ENCODE measurements at regions not wholly inside any gene's neighbourhood (a gene's known extent, or its start where the extent isn't known, plus 50 kb on each side); places are given as distances from the start of the nearest gene placed in this dataset.

GRCh38 chr14:51422704-51423103, 182.7 kb downstream of the TMX1 start:
- Histone ChIP-seq H3K36me3 (ENCODE audit: insufficient read depth, low read length) (no peaks in the 10 kb centered on the region), H3K4me3 (ENCODE audit: low read length) (no peak overlapping the region), H3K4me1 (ENCODE audit: insufficient read depth, low read length) (peaks cover 19% of the 10 kb centered on the region), H3K27me3 (ENCODE audit: insufficient read depth, low read length, poor library complexity, severe bottlenecking) (no peaks in the 10 kb centered on the region), H3K27ac (ENCODE audit: low read depth, low read length) (no peak overlapping the region), H3K9me3 (ENCODE audit: low read length) (peaks cover 29% of the 10 kb centered on the region)
- peaks cover under 1 to 10% of the 10 kb centered on the region in 2 donors for H3K27me3 Mint-ChIP-seq
- H3K27ac Mint-ChIP-seq = no peak overlapping the region
- H3K36me3 Mint-ChIP-seq = peaks cover 0 to 18% (median 1%) of the 10 kb centered on the region in 3 donors
- DNase-seq = no peak
- H3K4me1 Mint-ChIP-seq = peaks cover 13 to 20% (median 16%) of the 10 kb centered on the region in 3 donors
- ChIA-PET POLR2A (no interaction called here), CTCF (no interaction called here)
- no peak overlapping the region for H3K4me3 Mint-ChIP-seq
- H3K9me3 Mint-ChIP-seq = peaks cover 13 to 46% (median 41%) of the 10 kb centered on the region in 5 donors

- no peak overlapping the region for H3K4me3 ChIP-seq (ENCODE audit: low read length)
- CTCF ChIA-PET = no interaction called here
- H3K4me3 Mint-ChIP-seq = no peak overlapping the region
- peaks cover 13 to 19% (median 16%) of the 10 kb centered on the region in 3 donors for H3K4me1 Mint-ChIP-seq
- H3K27ac Mint-ChIP-seq = no peak overlapping the region
- POLR2A ChIA-PET = no interaction called here
- peaks cover 13 to 40% (median 35%) of the 10 kb centered on the region in 5 donors for H3K9me3 Mint-ChIP-seq
- peaks cover 0 to 18% (median 1%) of the 10 kb centered on the region in 3 donors for H3K36me3 Mint-ChIP-seq
- no peak overlapping the region for H3K27ac ChIP-seq (ENCODE audit: low read depth, low read length)
- no peaks in the 10 kb centered on the region for H3K36me3 ChIP-seq (ENCODE audit: insufficient read depth, low read length)
- H3K27me3 Mint-ChIP-seq = peaks cover 4 to 21% of the 10 kb centered on the region in 2 donors
- H3K4me1 ChIP-seq (ENCODE audit: insufficient read depth, low read length) = peaks cover 17% of the 10 kb centered on the region
- H3K9me3 ChIP-seq (ENCODE audit: low read length) = peaks cover 22% of the 10 kb centered on the region
- no peak for DNase-seq
- H3K27me3 ChIP-seq (ENCODE audit: insufficient read depth, low read length, poor library complexity, severe bottlenecking) = no peaks in the 10 kb centered on the region
Observed at GRCh38 chr14:51424041-51424440, 184.0 kb downstream of the TMX1 start.

GRCh38 chr14:51424561-51425251, 184.7 kb downstream of the TMX1 start:
- peaks cover 0 to 18% (median 1%) of the 10 kb centered on the region in 3 donors for H3K36me3 Mint-ChIP-seq
- H3K27me3 Mint-ChIP-seq = peaks cover 4 to 27% of the 10 kb centered on the region in 2 donors
- ChIA-PET POLR2A (no interaction called here), CTCF (no interaction called here)
- peaks cover 13 to 34% (median 28%) of the 10 kb centered on the region in 5 donors for H3K9me3 Mint-ChIP-seq
- peaks cover 8 to 12% (median 11%) of the 10 kb centered on the region in 3 donors for H3K4me1 Mint-ChIP-seq
- H3K4me1 ChIP-seq (ENCODE audit: insufficient read depth, low read length) = peaks cover 11% of the 10 kb centered on the region
- H3K27me3 ChIP-seq (ENCODE audit: insufficient read depth, low read length, poor library complexity, severe bottlenecking) = no peaks in the 10 kb centered on the region
- no peak overlapping the region for H3K27ac ChIP-seq (ENCODE audit: low read depth, low read length)
- H3K27ac Mint-ChIP-seq = no peak overlapping the region
- H3K9me3 ChIP-seq (ENCODE audit: low read length) = peaks cover 16% of the 10 kb centered on the region
- H3K4me3 ChIP-seq (ENCODE audit: low read length) = no peak overlapping the region
- H3K36me3 ChIP-seq (ENCODE audit: insufficient read depth, low read length) = no peaks in the 10 kb centered on the region
- no peak for DNase-seq
- no peak overlapping the region for H3K4me3 Mint-ChIP-seq

- H3K27ac Mint-ChIP-seq = no peak overlapping the region
- POLR2A ChIA-PET = no interaction called here
- Histone ChIP-seq H3K4me3 (ENCODE audit: low read length) (no peak overlapping the region), H3K9me3 (ENCODE audit: low read length) (no peaks in the 10 kb centered on the region), H3K4me1 (ENCODE audit: insufficient read depth, low read length) (no peaks in the 10 kb centered on the region), H3K27ac (ENCODE audit: low read depth, low read length) (no peak overlapping the region), H3K36me3 (ENCODE audit: insufficient read depth, low read length) (no peaks in the 10 kb centered on the region), H3K27me3 (ENCODE audit: insufficient read depth, low read length, poor library complexity, severe bottlenecking) (no peaks in the 10 kb centered on the region)
- H3K4me3 Mint-ChIP-seq = no peak overlapping the region
- CTCF ChIA-PET = no interaction called here
- H3K9me3 Mint-ChIP-seq = peaks cover 0 to 2% (median 0%) of the 10 kb centered on the region in 5 donors
- no peaks in the 10 kb centered on the region for H3K4me1 Mint-ChIP-seq
- H3K36me3 Mint-ChIP-seq = no peaks in the 10 kb centered on the region
- peaks cover 14 to 64% of the 10 kb centered on the region in 2 donors for H3K27me3 Mint-ChIP-seq
- no peak for DNase-seq
Observed at GRCh38 chr14:51428981-51429380, 188.9 kb downstream of the TMX1 start.

GRCh38 chr14:51430079-51430478, 190.0 kb downstream of the TMX1 start:
- H3K9me3 Mint-ChIP-seq = peaks cover 0 to 2% (median 0%) of the 10 kb centered on the region in 5 donors
- DNase-seq = no peak
- H3K4me1 Mint-ChIP-seq = no peaks in the 10 kb centered on the region
- Histone ChIP-seq H3K36me3 (ENCODE audit: insufficient read depth, low read length) (no peaks in the 10 kb centered on the region), H3K27ac (ENCODE audit: low read depth, low read length) (no peak overlapping the region), H3K4me3 (ENCODE audit: low read length) (no peak overlapping the region), H3K4me1 (ENCODE audit: insufficient read depth, low read length) (no peaks in the 10 kb centered on the region), H3K27me3 (ENCODE audit: insufficient read depth, low read length, poor library complexity, severe bottlenecking) (no peaks in the 10 kb centered on the region), H3K9me3 (ENCODE audit: low read length) (no peaks in the 10 kb centered on the region)
- H3K36me3 Mint-ChIP-seq = no peaks in the 10 kb centered on the region
- no peak overlapping the region for H3K4me3 Mint-ChIP-seq
- H3K27ac Mint-ChIP-seq = no peak overlapping the region
- peaks cover 14 to 67% of the 10 kb centered on the region in 2 donors for H3K27me3 Mint-ChIP-seq
- CTCF ChIA-PET = no interaction called here
- POLR2A ChIA-PET = no interaction called here

GRCh38 chr14:51430633-51431032, 190.6 kb downstream of the TMX1 start:
- H3K4me3 Mint-ChIP-seq = no peak overlapping the region
- H3K9me3 ChIP-seq (ENCODE audit: low read length) = no peaks in the 10 kb centered on the region
- H3K4me3 ChIP-seq (ENCODE audit: low read length) = no peak overlapping the region
- no peaks in the 10 kb centered on the region for H3K36me3 Mint-ChIP-seq
- no peak overlapping the region for H3K27ac Mint-ChIP-seq
- H3K36me3 ChIP-seq (ENCODE audit: insufficient read depth, low read length) = no peaks in the 10 kb centered on the region
- no peak overlapping the region for H3K27ac ChIP-seq (ENCODE audit: low read depth, low read length)
- H3K4me1 Mint-ChIP-seq = no peaks in the 10 kb centered on the region
- DNase-seq = no peak
- H3K27me3 Mint-ChIP-seq = peaks cover 14 to 67% of the 10 kb centered on the region in 2 donors
- ChIA-PET CTCF (no interaction called here), POLR2A (no interaction called here)
- peaks cover 0 to 2% (median 0%) of the 10 kb centered on the region in 5 donors for H3K9me3 Mint-ChIP-seq
- no peaks in the 10 kb centered on the region for H3K4me1 ChIP-seq (ENCODE audit: insufficient read depth, low read length)
- no peaks in the 10 kb centered on the region for H3K27me3 ChIP-seq (ENCODE audit: insufficient read depth, low read length, poor library complexity, severe bottlenecking)

GRCh38 chr14:51431033-51431709, 191.1 kb downstream of the TMX1 start:
- peaks cover 14 to 71% of the 10 kb centered on the region in 2 donors for H3K27me3 Mint-ChIP-seq
- no peak overlapping the region for H3K27ac ChIP-seq (ENCODE audit: low read depth, low read length)
- H3K4me3 Mint-ChIP-seq = no peak overlapping the region
- CTCF ChIA-PET = no interaction called here
- H3K4me1 ChIP-seq (ENCODE audit: insufficient read depth, low read length) = no peaks in the 10 kb centered on the region
- H3K9me3 Mint-ChIP-seq = peaks cover 0 to 2% (median 0%) of the 10 kb centered on the region in 5 donors
- H3K9me3 ChIP-seq (ENCODE audit: low read length) = no peaks in the 10 kb centered on the region
- H3K4me1 Mint-ChIP-seq = no peaks in the 10 kb centered on the region
- no peak overlapping the region for H3K27ac Mint-ChIP-seq
- no peak for DNase-seq
- POLR2A ChIA-PET = no interaction called here
- no peaks in the 10 kb centered on the region for H3K27me3 ChIP-seq (ENCODE audit: insufficient read depth, low read length, poor library complexity, severe bottlenecking)
- H3K4me3 ChIP-seq (ENCODE audit: low read length) = no peak overlapping the region
- H3K36me3 ChIP-seq (ENCODE audit: insufficient read depth, low read length) = no peaks in the 10 kb centered on the region
- H3K36me3 Mint-ChIP-seq = no peaks in the 10 kb centered on the region

- H3K4me3 Mint-ChIP-seq = no peak overlapping the region
- H3K9me3 Mint-ChIP-seq = peaks cover 0 to 4% (median 0%) of the 10 kb centered on the region in 5 donors
- H3K36me3 ChIP-seq (ENCODE audit: insufficient read depth, low read length) = no peaks in the 10 kb centered on the region
- H3K27ac ChIP-seq (ENCODE audit: low read depth, low read length) = no peak overlapping the region
- H3K9me3 ChIP-seq (ENCODE audit: low read length) = no peaks in the 10 kb centered on the region
- H3K36me3 Mint-ChIP-seq = no peaks in the 10 kb centered on the region
- H3K27ac Mint-ChIP-seq = no peak overlapping the region
- no peaks in the 10 kb centered on the region for H3K4me1 ChIP-seq (ENCODE audit: insufficient read depth, low read length)
- CTCF ChIA-PET = no interaction called here
- H3K4me3 ChIP-seq (ENCODE audit: low read length) = no peak overlapping the region
- peaks cover 14 to 73% of the 10 kb centered on the region in 2 donors for H3K27me3 Mint-ChIP-seq
- POLR2A ChIA-PET = no interaction called here
- H3K4me1 Mint-ChIP-seq = no peaks in the 10 kb centered on the region
- no peak for DNase-seq
- H3K27me3 ChIP-seq (ENCODE audit: insufficient read depth, low read length, poor library complexity, severe bottlenecking) = no peaks in the 10 kb centered on the region
Observed at GRCh38 chr14:51431741-51432140, 191.7 kb downstream of the TMX1 start.
